OCI-LY7 (cell line): ENCODE measurements at regions not wholly inside any gene's neighbourhood (a gene's known extent, or its start where the extent isn't known, plus 50 kb on each side); places are given as distances from the start of the nearest gene placed in this dataset.

Experiments
- BruUV-seq: library from RNA; stranded (reverse); fragments of 400-500 nt; replicated peaks from 2 replicates; lab custom pipeline; 2021; lab: Mats Ljungman, UMichigan
- CTCF ChIA-PET: fragments of 300-600 bp; sonication (Branson Sonifier 250); formaldehyde crosslinking; loops from one replicate; lab custom pipeline; 2022; ENCODE audit warnings: antibody characterized with exemption; ENCODE audit not compliant: unreplicated experiment; lab: Charles Lee
- POLR2A ChIA-PET: fragments of 300-600 bp; sonication (Branson Sonifier 250); formaldehyde crosslinking; loops from one replicate; lab custom pipeline; 2022; ENCODE audit warnings: antibody characterized with exemption; lab: Charles Lee
- DNase-seq: peaks from one replicate; pipeline ENCODE4 v3.0.0-alpha.2; 2015; ENCODE audit warnings: low spot score
- H2AFZ ChIP-seq: fragments of 200-600 bp; sonication (generic), shearing (Covaris generic); 2 replicates; pipeline ENCODE4 v1.6.1; 2014; ENCODE audit warnings: mild to moderate bottlenecking, antibody characterized with exemption, low read length, moderate library complexity
- H3K27ac ChIP-seq: fragments of 200-600 bp; sonication (generic); 2 replicates; pipeline ENCODE4 v1.5.1; 2014; ENCODE audit warnings: mixed run types, low read depth, mild to moderate bottlenecking, moderate library complexity, low read length, inconsistent platforms; ENCODE audit not compliant: poor library complexity, severe bottlenecking
- H3K36me3 ChIP-seq: fragments of 200-600 bp; sonication (generic); 2 replicates; pipeline ENCODE4 v1.6.1; 2014; ENCODE audit warnings: mild to moderate bottlenecking, antibody characterized with exemption, low read length, moderate library complexity, mixed read lengths; ENCODE audit not compliant: insufficient read depth
- H3K4me1 ChIP-seq: fragments of 200-600 bp; sonication (generic); 2 replicates; pipeline ENCODE4 v1.5.1; 2014; ENCODE audit warnings: mild to moderate bottlenecking, low read length; ENCODE audit not compliant: insufficient read depth, poor library complexity, severe bottlenecking
- H3K4me2 ChIP-seq: fragments of 200-600 bp; sonication (generic); 2 replicates; pipeline ENCODE4 v1.6.1; 2014; ENCODE audit warnings: mild to moderate bottlenecking, low read length
- H3K4me3 ChIP-seq: fragments of 200-600 bp; sonication (generic); 2 replicates; pipeline ENCODE4 v1.5.1; 2014; ENCODE audit warnings: mild to moderate bottlenecking, low read depth, low read length; ENCODE audit not compliant: poor library complexity, severe bottlenecking
- H3K79me2 ChIP-seq: fragments of 200-600 bp; sonication (generic); 2 replicates; pipeline ENCODE4 v1.6.1; 2016; ENCODE audit warnings: low read depth, mild to moderate bottlenecking, low read length, moderate library complexity, mixed read lengths; ENCODE audit not compliant: insufficient read depth
- H3K9me2 ChIP-seq: fragments of 200-600 bp; sonication (generic); 2 replicates; pipeline ENCODE4 v1.6.1; 2016; ENCODE audit warnings: mild to moderate bottlenecking, low read length, mixed read lengths; ENCODE audit not compliant: insufficient read depth
- H3K9me3 ChIP-seq: fragments of 200-600 bp; sonication (generic); 2 replicates; pipeline ENCODE4 v1.6.1; 2014; ENCODE audit warnings: mild to moderate bottlenecking, mixed run types, low read length, mixed read lengths
- H4K20me1 ChIP-seq: fragments of 200-600 bp; sonication (generic); 2 replicates; pipeline ENCODE4 v1.6.1; 2014; ENCODE audit warnings: mild to moderate bottlenecking, antibody characterized with exemption, low read length, moderate library complexity, mixed read lengths; ENCODE audit not compliant: insufficient read depth
- CTCF ChIP-seq: fragments of 200-600 bp; sonication (generic); conservative IDR thresholded peaks from 2 replicates; pipeline ENCODE4 v1.5.1; 2014; ENCODE audit warnings: mild to moderate bottlenecking, antibody characterized with exemption, low read length, moderate library complexity, mixed read lengths
- EZH2phosphoT487 ChIP-seq: fragments of 200-600 bp; sonication (generic); IDR thresholded peaks from 2 replicates; pipeline ENCODE4 v1.6.1; 2018; ENCODE audit warnings: low read depth, borderline replicate concordance, mild to moderate bottlenecking, mixed run types, antibody characterized with exemption, low read length, moderate library complexity, mixed read lengths
- intact Hi-C: fragments of 100-400 bp; cut with micrococcal nuclease; formaldehyde crosslinking; loops from one replicate; pipeline ENCODE4 v1.10.0; 2022; ENCODE audit not compliant: unreplicated experiment

GRCh38 chr2:191476901-191477300, 201.0 kb upstream of the NABP1 start:
- intact Hi-C loops: no loop called here
- Histone ChIP-seq H3K36me3 (no peaks in the 10 kb centered on the region), H3K4me1 (peaks cover 7% of the 10 kb centered on the region), H3K79me2 (no peaks in the 10 kb centered on the region), H4K20me1 (no peaks in the 10 kb centered on the region), H2AFZ (no peak overlapping the region), H3K4me2 (no peak overlapping the region), H3K9me2 (no peaks in the 10 kb centered on the region), H3K27ac (no peak overlapping the region), H3K4me3 (no peak overlapping the region), H3K9me3 (no peaks in the 10 kb centered on the region)
- no peak for DNase-seq
- no TSS peak for BruUV-seq
- ChIA-PET CTCF (no interaction called here), POLR2A (no interaction called here)
- TF ChIP-seq CTCF (no peak), EZH2phosphoT487 (no peak)

- TF ChIP-seq EZH2phosphoT487 (no peak), CTCF (no peak)
- CTCF ChIA-PET: no interaction called here
- H4K20me1 ChIP-seq: no peaks in the 10 kb centered on the region
- DNase-seq: no peak
- no peak overlapping the region for H3K4me2 ChIP-seq
- H3K9me3 ChIP-seq: no peaks in the 10 kb centered on the region
- no peaks in the 10 kb centered on the region for H3K36me3 ChIP-seq
- H3K79me2 ChIP-seq: no peaks in the 10 kb centered on the region
- no peaks in the 10 kb centered on the region for H3K9me2 ChIP-seq
- BruUV-seq: no TSS peak
- H3K4me3 ChIP-seq: no peak overlapping the region
- no peak overlapping the region for H2AFZ ChIP-seq
- POLR2A ChIA-PET: interaction anchor here (0.6 to 0.7 kb wide), 2 partner anchors 10 to 395 kb away, joined by 3 to 4 read pairs; no protein-coding TSS in a partner anchor
- peaks cover 4% of the 10 kb centered on the region for H3K4me1 ChIP-seq
- no peak overlapping the region for H3K27ac ChIP-seq
- intact Hi-C loops: no loop called here
These were observed 198.9 kb upstream of the NABP1 start for GRCh38 chr2:191478799-191479679.

GRCh38 chr2:191479680-191480023, 198.3 kb upstream of the NABP1 start:
- intact Hi-C loops: no loop called here
- Histone ChIP-seq H3K27ac (no peak overlapping the region), H3K36me3 (no peaks in the 10 kb centered on the region), H3K9me2 (no peaks in the 10 kb centered on the region), H4K20me1 (no peaks in the 10 kb centered on the region), H2AFZ (no peak overlapping the region), H3K9me3 (no peaks in the 10 kb centered on the region), H3K4me3 (no peak overlapping the region), H3K79me2 (no peaks in the 10 kb centered on the region), H3K4me1 (no peaks in the 10 kb centered on the region), H3K4me2 (no peak overlapping the region)
- ChIA-PET POLR2A (interaction anchor here (0.7 kb wide), 1 partner anchor 9 kb away, joined by 3 read pairs; no protein-coding TSS in a partner anchor), CTCF (no interaction called here)
- BruUV-seq: no TSS peak
- no peak for TF ChIP-seq CTCF
- no peak for TF ChIP-seq EZH2phosphoT487
- no peak for DNase-seq
